ENCODE measurements at regions not wholly inside any gene's neighbourhood (a gene's known extent, or its start where the extent isn't known, plus 50 kb on each side); places are given as distances from the start of the nearest gene placed in this dataset.

DNA sequence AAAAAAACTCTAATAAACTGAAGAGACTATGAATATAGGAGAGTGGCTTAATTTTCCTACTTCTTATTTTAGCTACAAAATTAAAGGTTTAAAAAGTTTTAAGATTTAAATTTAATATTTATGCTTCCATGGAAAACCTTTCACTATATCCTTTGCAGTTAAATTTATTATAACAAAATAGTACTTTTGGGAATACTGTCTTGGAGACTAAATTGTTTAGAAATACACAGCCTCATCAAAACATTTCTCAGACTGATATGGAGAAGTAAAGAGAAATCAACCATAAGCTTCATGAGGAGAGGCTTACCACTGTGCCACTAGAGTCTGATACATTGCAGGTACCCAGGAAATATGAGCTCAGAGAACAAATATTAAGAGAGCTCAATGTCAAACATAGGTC lies 436.5 kb downstream of the KCTD12 start:
- DNase-seq (ENCODE audit: low spot score in 2 of 2, unreplicated experiment in 2 of 2): no peak
- Mint-ChIP-seq H3K36me3 (peaks cover 8% of the 10 kb centered on the region), H3K27ac (no peak overlapping the region), H3K4me1 (no peaks in the 10 kb centered on the region), H3K27me3 (ENCODE audit: low read depth) (no peaks in the 10 kb centered on the region), H3K4me3 (no peak overlapping the region), H3K9me3 (peaks cover 36% of the 10 kb centered on the region)
- TF ChIP-seq CTCF (IDR thresholded peaks at IDR 0.05; ENCODE audit: unreplicated experiment): no peak

- Mint-ChIP-seq H3K27ac (no peak overlapping the region), H3K27me3 (ENCODE audit: low read depth) (no peaks in the 10 kb centered on the region)
- no peak for DNase-seq (ENCODE audit: low spot score in 2 of 2, unreplicated experiment in 2 of 2)
These were observed 440.0 kb downstream of the KCTD12 start for GRCh38 chr13:76446191-76446590.

GRCh38 chr13:76440568-76440967 lies 445.6 kb downstream of the KCTD12 start:
- H3K4me1 Mint-ChIP-seq: no peaks in the 10 kb centered on the region
- H3K27me3 Mint-ChIP-seq (ENCODE audit: low read depth): no peaks in the 10 kb centered on the region
- no peak overlapping the region for H3K27ac Mint-ChIP-seq
- no peak for DNase-seq (ENCODE audit: low spot score in 2 of 2, unreplicated experiment in 2 of 2)
- no peak for TF ChIP-seq CTCF (IDR thresholded peaks at IDR 0.05; ENCODE audit: unreplicated experiment)
- peaks cover 8% of the 10 kb centered on the region for H3K9me3 Mint-ChIP-seq
- H3K4me3 Mint-ChIP-seq: no peak overlapping the region
- peaks cover 3% of the 10 kb centered on the region for H3K36me3 Mint-ChIP-seq

More at GRCh38 chr13:76446191-76446590, 440.0 kb downstream of the KCTD12 start:
- Mint-ChIP-seq H3K4me1 (no peaks in the 10 kb centered on the region), H3K36me3 (peaks cover 3% of the 10 kb centered on the region), H3K4me3 (no peak overlapping the region), H3K9me3 (peaks cover 14% of the 10 kb centered on the region)
- no peak for TF ChIP-seq CTCF (IDR thresholded peaks at IDR 0.05; ENCODE audit: unreplicated experiment)

- Mint-ChIP-seq H3K27ac (no peak overlapping the region), H3K4me3 (no peak overlapping the region), H3K9me3 (peaks cover 8% of the 10 kb centered on the region), H3K36me3 (peaks cover 3% of the 10 kb centered on the region), H3K4me1 (no peaks in the 10 kb centered on the region), H3K27me3 (ENCODE audit: low read depth) (no peaks in the 10 kb centered on the region)
- DNase-seq (ENCODE audit: low spot score in 2 of 2, unreplicated experiment in 2 of 2): no peak
- TF ChIP-seq CTCF (IDR thresholded peaks at IDR 0.05; ENCODE audit: unreplicated experiment): no peak
These were observed 446.7 kb downstream of the KCTD12 start for GRCh38 chr13:76439546-76439945.

DNA sequence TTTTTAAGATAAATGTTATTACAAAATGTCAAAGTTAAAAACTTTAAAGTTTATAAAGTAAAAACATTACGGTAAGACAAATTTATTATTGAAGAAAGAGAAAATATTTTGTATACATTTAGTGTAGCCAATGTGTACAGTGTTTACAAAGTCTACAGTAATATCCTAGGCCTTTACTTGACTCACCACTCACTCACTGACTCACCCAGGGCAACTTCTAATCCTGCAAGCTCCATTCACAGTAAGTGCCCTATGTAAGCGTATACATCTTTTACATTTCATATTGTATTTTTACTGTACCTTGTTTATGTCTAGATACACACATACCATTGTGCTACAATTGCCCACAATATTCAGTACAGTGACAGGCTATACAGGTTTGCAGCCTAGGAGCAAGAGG lies 448.2 kb downstream of the KCTD12 start:
- H3K27ac Mint-ChIP-seq: no peak overlapping the region
- peaks cover 2% of the 10 kb centered on the region for H3K36me3 Mint-ChIP-seq
- no peaks in the 10 kb centered on the region for H3K27me3 Mint-ChIP-seq (ENCODE audit: low read depth)
- peaks cover under 1% of the 10 kb centered on the region for H3K9me3 Mint-ChIP-seq
- no peak for TF ChIP-seq CTCF (IDR thresholded peaks at IDR 0.05; ENCODE audit: unreplicated experiment)
- H3K4me3 Mint-ChIP-seq: no peak overlapping the region
- no peaks in the 10 kb centered on the region for H3K4me1 Mint-ChIP-seq
- DNase-seq (ENCODE audit: low spot score in 2 of 2, unreplicated experiment in 2 of 2): no peak

GRCh38 chr13:76425935-76426334 lies 460.3 kb downstream of the KCTD12 start:
- H3K27me3 Mint-ChIP-seq (ENCODE audit: low read depth): no peaks in the 10 kb centered on the region
- no peaks in the 10 kb centered on the region for H3K4me1 Mint-ChIP-seq
- H3K36me3 Mint-ChIP-seq: no peaks in the 10 kb centered on the region
- TF ChIP-seq CTCF (IDR thresholded peaks at IDR 0.05; ENCODE audit: unreplicated experiment): no peak
- H3K27ac Mint-ChIP-seq: peak overlapping the region; percentile 24
- H3K4me3 Mint-ChIP-seq: no peak overlapping the region
- DNase-seq (ENCODE audit: low spot score in 2 of 2, unreplicated experiment in 2 of 2): no peak
- peaks cover 6% of the 10 kb centered on the region for H3K9me3 Mint-ChIP-seq
